ENCODE measurements at regions not wholly inside any gene's neighbourhood (a gene's known extent, or its start where the extent isn't known, plus 50 kb on each side); places are given as distances from the start of the nearest gene placed in this dataset.

- Histone ChIP-seq H3K27me3 (replicated peaks in 1 of 4; ENCODE audit: control insufficient read depth in 3 of 4, extremely low read depth in 1 of 4, insufficient read depth in 3 of 4, low read length in 3 of 4) (no peaks in the 10 kb centered on the region), H3K23me2 (ENCODE audit: low read depth, low read length) (no peaks in the 10 kb centered on the region), H3K4me1 (replicated peaks in 1 of 4; ENCODE audit: control insufficient read depth in 3 of 4, insufficient read depth in 4 of 4, low read length in 3 of 4) (peaks cover 2 to 12% (median 9%) of the 10 kb centered on the region in 4 experiments; a peak in 5 of 7 replicates), H2BK5ac (ENCODE audit: low read depth, low read length) (no peak overlapping the region), H3K4me2 (ENCODE audit: insufficient read depth in 1 of 2, low read depth in 2 of 2, low read length in 2 of 2) (no peak overlapping the region), H2AK5ac (ENCODE audit: low read depth, low read length) (no peak overlapping the region), H2BK120ac (replicated peaks; ENCODE audit: low read depth, low read length) (no peak overlapping the region), H3K79me2 (ENCODE audit: control insufficient read depth in 1 of 2, insufficient read depth in 2 of 2, low read length in 2 of 2) (peaks cover 3 to 69% of the 10 kb centered on the region in 2 experiments; a peak in 3 of 4 replicates), H3K18ac (ENCODE audit: extremely low read depth, low read length) (no peak overlapping the region), H3K4me3 (ENCODE audit: extremely low read depth in 1 of 4, insufficient read depth in 2 of 4, low read depth in 3 of 4, low read length in 4 of 4) (no peak overlapping the region), H3K36me3 (ENCODE audit: control insufficient read depth in 2 of 4, insufficient read depth in 4 of 4, low read length in 3 of 4) (no peaks in the 10 kb centered on the region), H4K8ac (ENCODE audit: extremely low read depth, insufficient read depth, low read length) (no peak overlapping the region), H3K23ac (ENCODE audit: insufficient read length) (no peak overlapping the region), H3K79me1 (ENCODE audit: low read depth, low read length) (peaks cover 8% of the 10 kb centered on the region), H3K9ac (replicated peaks in 1 of 4; ENCODE audit: extremely low read depth in 1 of 4, low read depth in 3 of 4, low read length in 3 of 4) (no peak overlapping the region), H2BK20ac (ENCODE audit: low read length) (no peak overlapping the region), H4K20me1 (replicated peaks in 1 of 2; ENCODE audit: control insufficient read depth in 1 of 2, insufficient read depth in 2 of 2, low read length in 2 of 2) (peaks cover 5 to 8% of the 10 kb centered on the region in 2 experiments), H2BK15ac (ENCODE audit: low read length) (no peak overlapping the region), H4K5ac (ENCODE audit: insufficient read length, low read depth, low read length) (no peak overlapping the region), H3K4ac (replicated peaks; ENCODE audit: insufficient read length, low read depth, low read length) (no peak overlapping the region), H3K27ac (ENCODE audit: low read depth, low read length) (no peak overlapping the region), H3K9me3 (ENCODE audit: insufficient read depth in 2 of 2, low read depth in 1 of 2, low read length in 1 of 2) (no peaks in the 10 kb centered on the region), H2AFZ (ENCODE audit: low read length) (no peak overlapping the region), H3K14ac (ENCODE audit: insufficient read length) (no peak overlapping the region), H2BK12ac (ENCODE audit: low read depth, low read length) (no peak overlapping the region), H4K91ac (replicated peaks; ENCODE audit: insufficient read length, low read length) (no peak overlapping the region), H3K56ac (replicated peaks; ENCODE audit: insufficient read length, low read depth, low read length) (no peak overlapping the region)
- ChIA-PET CTCF (ENCODE audit: partially characterized antibody) (interaction anchor here (0.9 kb wide), 1 partner anchor 9 kb away, joined by 4 read pairs; no protein-coding TSS in a partner anchor), POLR2A (ENCODE audit: partially characterized antibody) (interaction anchor here (0.8 kb wide), 1 partner anchor 56 kb away, joined by 4 read pairs; no protein-coding TSS in a partner anchor)
- 86% methylated on average over 2 of the region's 2 CpGs; no CpG with 5 or more reads in 1 of the 2 experiments for WGBS, 2 experiments (ENCODE audit: extremely low coverage in 1 of 2, insufficient coverage in 1 of 2, insufficient read length in 1 of 2, insufficient replicate concordance in 2 of 2, low coverage in 1 of 2, low lambda C conversion rate in 2 of 2, missing lambda C conversion rate in 1 of 2)
- TF ChIP-seq CTCF (IDR thresholded peaks at IDR 0.05; ENCODE audit: control extremely low read depth in 1 of 3, insufficient read depth in 1 of 3, low read depth in 1 of 3, low read length in 3 of 3) (no peak), TEAD4 (IDR thresholded peaks at IDR 0.05; ENCODE audit: low read depth, low read length) (peak; percentile 83)
- DNase-seq (ENCODE audit: low read depth in 1 of 2, low spot score in 2 of 2), result no peak
- FAIRE-seq, result no peak
Measured at GRCh38 chr2:167381349-167381748, 493.1 kb downstream of the XIRP2 start.
